Fibroblast of pulmonary artery (primary cell): ENCODE measurements at regions not wholly inside any gene's neighbourhood (a gene's known extent, or its start where the extent isn't known, plus 50 kb on each side); places are given as distances from the start of the nearest gene placed in this dataset.

ENCODE experiments used
- DNase-seq: peaks from one replicate; pipeline ENCODE4 v3.0.0-alpha.2; 2010; ENCODE audit warnings: low read depth
- H3K4me3 ChIP-seq: replicated peaks from 2 replicates; pipeline ENCODE4 v1.5.1; 2011; ENCODE audit warnings: low read depth, mild to moderate bottlenecking, control low read depth, low read length, moderate library complexity
- TF ChIP-seq, protein P1 (sequence below): IDR thresholded peaks from 2 replicates; pipeline ENCODE4 v1.5.1; 2011; ENCODE audit warnings: mild to moderate bottlenecking, control low read depth, low read length, inconsistent platforms; ENCODE audit errors: missing control alignments

DNA sequence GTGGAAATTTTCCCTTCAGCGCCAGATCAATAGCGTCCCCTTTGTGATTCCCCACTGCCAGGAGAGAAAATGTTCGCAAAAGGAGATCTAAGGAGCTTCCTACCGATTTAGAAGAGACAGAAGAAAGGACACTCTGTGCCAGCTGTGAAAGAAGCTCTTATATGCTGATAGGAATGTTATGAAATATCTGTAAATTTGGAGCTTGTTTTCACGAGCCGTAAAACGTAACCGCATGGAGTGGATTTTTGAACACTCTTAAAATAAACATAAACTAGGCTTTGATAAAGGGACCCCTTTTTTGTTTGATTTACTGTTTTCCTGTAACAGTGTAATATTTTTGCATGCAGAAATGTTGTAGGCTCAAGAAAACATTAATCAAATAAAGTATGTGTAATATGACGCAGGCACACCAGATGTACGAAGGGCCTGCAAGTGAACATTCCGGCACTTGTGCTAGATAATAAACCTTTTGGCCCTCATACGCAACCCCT, 346.8 kb downstream of the ETNK1 start:
- H3K4me3 ChIP-seq, result no peak overlapping the region
- TF ChIP-seq, protein P1, sequence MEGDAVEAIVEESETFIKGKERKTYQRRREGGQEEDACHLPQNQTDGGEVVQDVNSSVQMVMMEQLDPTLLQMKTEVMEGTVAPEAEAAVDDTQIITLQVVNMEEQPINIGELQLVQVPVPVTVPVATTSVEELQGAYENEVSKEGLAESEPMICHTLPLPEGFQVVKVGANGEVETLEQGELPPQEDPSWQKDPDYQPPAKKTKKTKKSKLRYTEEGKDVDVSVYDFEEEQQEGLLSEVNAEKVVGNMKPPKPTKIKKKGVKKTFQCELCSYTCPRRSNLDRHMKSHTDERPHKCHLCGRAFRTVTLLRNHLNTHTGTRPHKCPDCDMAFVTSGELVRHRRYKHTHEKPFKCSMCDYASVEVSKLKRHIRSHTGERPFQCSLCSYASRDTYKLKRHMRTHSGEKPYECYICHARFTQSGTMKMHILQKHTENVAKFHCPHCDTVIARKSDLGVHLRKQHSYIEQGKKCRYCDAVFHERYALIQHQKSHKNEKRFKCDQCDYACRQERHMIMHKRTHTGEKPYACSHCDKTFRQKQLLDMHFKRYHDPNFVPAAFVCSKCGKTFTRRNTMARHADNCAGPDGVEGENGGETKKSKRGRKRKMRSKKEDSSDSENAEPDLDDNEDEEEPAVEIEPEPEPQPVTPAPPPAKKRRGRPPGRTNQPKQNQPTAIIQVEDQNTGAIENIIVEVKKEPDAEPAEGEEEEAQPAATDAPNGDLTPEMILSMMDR, result no peak
- DNase-seq, result peak; percentile 17

DNA sequence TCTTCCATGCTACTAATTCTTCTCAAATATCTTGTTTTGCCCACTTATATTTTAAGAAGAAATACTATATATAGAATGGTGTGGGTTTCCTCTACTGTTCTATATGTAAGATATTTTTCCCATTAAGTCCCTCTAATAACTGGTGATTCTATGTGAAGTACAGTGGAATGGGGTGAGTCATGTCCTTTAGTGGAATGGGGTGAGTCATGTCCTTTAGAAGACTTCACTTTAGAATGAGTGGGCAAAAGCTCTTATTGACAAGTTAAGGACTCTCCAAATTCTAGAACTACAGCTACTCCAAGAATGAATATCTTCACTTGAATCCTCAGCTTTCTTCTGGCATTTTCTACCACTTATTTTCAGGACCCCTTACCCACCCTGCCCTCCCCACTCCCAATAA, 349.9 kb downstream of the ETNK1 start:
- peak; percentile 89 for DNase-seq
- H3K4me3 ChIP-seq, result no peak overlapping the region
- TF ChIP-seq, protein P1, result no peak

DNA sequence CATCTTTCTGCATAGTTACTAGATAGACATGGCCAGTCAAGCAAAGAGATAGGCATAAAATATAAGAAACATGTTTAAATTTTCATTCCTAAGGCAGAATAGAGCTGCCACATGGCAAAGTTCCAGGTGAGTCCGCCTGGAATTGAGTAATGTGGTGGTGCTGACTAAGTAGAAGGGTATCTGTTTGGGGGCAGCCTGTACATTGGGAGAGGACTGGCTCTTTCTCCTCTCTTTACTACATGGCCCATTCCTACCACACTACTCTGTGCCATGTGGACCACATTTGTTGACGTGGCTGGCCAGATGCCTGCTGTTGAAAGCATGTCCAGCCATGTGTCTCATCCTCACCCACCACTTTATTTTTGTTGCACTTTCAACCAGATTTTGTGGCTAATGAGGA, 354.0 kb downstream of the ETNK1 start:
- no peak overlapping the region for H3K4me3 ChIP-seq
- peak; percentile 85 for DNase-seq
- TF ChIP-seq, protein P1, result no peak

DNA sequence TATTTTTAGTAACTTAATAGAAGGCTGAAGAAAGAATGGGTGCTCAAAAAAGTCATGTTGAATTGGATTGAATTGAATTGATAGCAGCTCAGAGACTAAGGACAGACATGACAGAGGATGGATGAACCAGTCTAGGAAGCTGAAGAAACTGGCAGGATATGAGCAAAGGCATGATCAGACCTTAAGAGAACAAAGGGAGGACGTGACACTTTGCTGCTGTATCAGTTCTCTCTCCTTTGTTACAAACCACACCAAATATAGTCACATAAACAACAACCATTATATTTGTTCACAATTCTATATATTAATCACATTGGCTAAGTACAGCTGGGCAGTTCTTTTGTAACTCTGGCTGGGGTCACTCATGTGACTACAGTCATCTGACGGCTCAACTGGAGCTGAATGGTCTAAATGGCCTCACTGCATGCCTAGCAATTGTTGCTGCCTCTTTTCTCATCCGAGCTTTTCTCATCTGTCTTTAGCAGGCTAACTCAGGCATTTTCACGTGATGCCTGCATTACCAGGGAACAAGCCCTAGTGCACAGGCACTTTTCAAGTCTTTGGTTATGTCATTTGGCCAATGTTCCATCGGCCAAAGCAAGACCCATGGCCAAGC, 355.0 kb downstream of the ETNK1 start:
- TF ChIP-seq, protein P1, result no peak
- peak; percentile 54 for DNase-seq
- no peak overlapping the region for H3K4me3 ChIP-seq

DNA sequence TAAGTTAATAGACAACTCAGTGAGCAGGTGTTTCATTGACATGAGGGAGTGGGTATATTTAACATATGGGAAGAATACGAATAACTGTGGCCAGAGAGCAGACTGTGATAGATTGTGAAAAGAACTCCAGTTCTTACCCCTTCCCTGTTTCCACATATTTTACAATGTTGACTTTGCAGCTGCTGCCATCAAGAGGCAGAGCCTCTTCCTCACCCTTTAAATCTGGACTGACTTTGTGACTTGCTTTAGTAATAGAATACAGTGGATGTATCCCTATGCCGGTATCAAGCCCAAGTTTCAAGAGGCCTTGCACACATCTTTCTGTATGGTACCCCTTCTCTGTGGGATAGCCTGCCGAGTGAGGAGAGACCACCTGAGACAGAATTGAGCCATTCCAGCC, 356.7 kb downstream of the ETNK1 start:
- TF ChIP-seq, protein P1, result peak; percentile 11
- peak; percentile 34 for DNase-seq
- no peak overlapping the region for H3K4me3 ChIP-seq

DNA sequence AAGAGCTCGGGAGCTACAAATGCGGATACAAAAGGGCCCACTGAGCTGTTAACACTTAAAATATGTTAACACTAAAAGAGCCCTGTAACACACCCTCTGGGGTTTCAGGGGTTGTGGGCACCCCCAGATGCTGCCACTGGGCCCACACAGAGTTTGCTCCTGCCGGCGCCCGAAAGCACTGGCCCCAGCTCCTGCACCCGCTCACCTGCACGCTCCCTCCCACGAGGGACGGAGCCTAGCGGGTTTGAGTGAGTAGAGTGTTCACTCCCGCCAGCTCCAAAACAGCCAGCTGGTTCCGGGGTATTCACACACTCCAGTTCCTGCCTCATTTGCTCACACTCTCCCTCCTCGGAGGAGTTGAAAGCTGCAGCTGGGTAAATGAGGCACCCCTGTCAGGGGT, 357.7 kb downstream of the ETNK1 start:
- no peak for DNase-seq
- H3K4me3 ChIP-seq, result no peak overlapping the region
- TF ChIP-seq, protein P1, result no peak

DNA sequence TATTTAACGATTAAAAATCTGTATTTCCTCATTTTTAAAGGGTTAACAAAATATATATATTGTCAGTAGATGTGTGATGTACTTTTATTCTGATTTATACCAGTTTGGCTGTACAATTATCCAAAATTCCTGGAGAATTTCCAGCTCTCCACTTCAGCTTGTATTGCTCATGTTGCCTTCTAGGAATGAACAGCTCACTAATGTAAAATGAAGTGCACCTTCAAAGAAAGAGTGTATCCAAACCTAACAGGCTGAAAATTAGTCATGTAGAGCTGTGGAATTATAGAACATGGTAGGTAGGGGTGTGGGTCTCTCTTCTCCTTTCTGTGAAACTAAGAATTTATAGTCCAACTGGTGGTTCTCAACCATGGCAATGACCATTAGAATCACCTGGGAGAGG, 362.0 kb downstream of the ETNK1 start:
- TF ChIP-seq, protein P1, result no peak
- no peak for DNase-seq
- H3K4me3 ChIP-seq, result no peak overlapping the region
